ENCODE measurements at regions not wholly inside any gene's neighbourhood (a gene's known extent, or its start where the extent isn't known, plus 50 kb on each side); places are given as distances from the start of the nearest gene placed in this dataset.

GRCh38 chr5:135753990-135754389 lies 80.5 kb upstream of the SLC25A48 start:
- no peak for DNase-seq
- H3K79me2 ChIP-seq (ENCODE audit: low read length), result no peaks in the 10 kb centered on the region
- no peaks in the 10 kb centered on the region for H4K20me1 ChIP-seq (ENCODE audit: insufficient read depth, low read length)
- no peak overlapping the region for H2AFZ ChIP-seq (ENCODE audit: low read length)
- TF ChIP-seq CTCF (IDR thresholded peaks at IDR 0.05; ENCODE audit: low read length) (no peak), EZH2phosphoT487 (IDR thresholded peaks at IDR 0.05; ENCODE audit: low read length) (no peak), EZH2 (optimal IDR thresholded peaks at IDR 0.05; ENCODE audit: low read depth, low read length) (no peak)
- no peak overlapping the region for H3K9ac ChIP-seq (ENCODE audit: low read length)
- H3K9me3 ChIP-seq (replicated peaks; ENCODE audit: insufficient read depth, low read length), result no peaks in the 10 kb centered on the region
- no peaks in the 10 kb centered on the region for H3K27me3 ChIP-seq (replicated peaks; ENCODE audit: insufficient read depth, low read length)
- no peaks in the 10 kb centered on the region for H3K36me3 ChIP-seq (replicated peaks; ENCODE audit: insufficient read depth, low read length)
- no peaks in the 10 kb centered on the region for H3K4me1 ChIP-seq (ENCODE audit: low read length)
- no peak overlapping the region for H3K27ac ChIP-seq (ENCODE audit: low read length)
- no peak overlapping the region for H3K4me2 ChIP-seq (ENCODE audit: low read depth, low read length)
- H3F3A ChIP-seq (ENCODE audit: insufficient read depth, low read length), result no peaks in the 10 kb centered on the region
- no peak overlapping the region for H3K4me3 ChIP-seq (ENCODE audit: low read length)
- no peaks in the 10 kb centered on the region for H3K9me2 ChIP-seq (replicated peaks; ENCODE audit: insufficient read depth, low read length)

GRCh38 chr5:135750506-135750905 lies 84.0 kb upstream of the SLC25A48 start:
- no peaks in the 10 kb centered on the region for H3K79me2 ChIP-seq (ENCODE audit: low read length)
- H4K20me1 ChIP-seq (ENCODE audit: insufficient read depth, low read length), result no peaks in the 10 kb centered on the region
- H3K4me1 ChIP-seq (ENCODE audit: low read length), result no peaks in the 10 kb centered on the region
- H3F3A ChIP-seq (ENCODE audit: insufficient read depth, low read length), result no peaks in the 10 kb centered on the region
- TF ChIP-seq CTCF (IDR thresholded peaks at IDR 0.05; ENCODE audit: low read length), result no peak
- TF ChIP-seq EZH2 (optimal IDR thresholded peaks at IDR 0.05; ENCODE audit: low read depth, low read length), result no peak
- no peak for TF ChIP-seq EZH2phosphoT487 (IDR thresholded peaks at IDR 0.05; ENCODE audit: low read length)
- H3K9ac ChIP-seq (ENCODE audit: low read length), result no peak overlapping the region
- no peak overlapping the region for H3K4me3 ChIP-seq (ENCODE audit: low read length)
- no peaks in the 10 kb centered on the region for H3K36me3 ChIP-seq (replicated peaks; ENCODE audit: insufficient read depth, low read length)
- no peak overlapping the region for H3K4me2 ChIP-seq (ENCODE audit: low read depth, low read length)
- no peaks in the 10 kb centered on the region for H3K9me2 ChIP-seq (replicated peaks; ENCODE audit: insufficient read depth, low read length)
- H2AFZ ChIP-seq (ENCODE audit: low read length), result no peak overlapping the region
- no peak for DNase-seq
- no peak overlapping the region for H3K27ac ChIP-seq (ENCODE audit: low read length)
- no peaks in the 10 kb centered on the region for H3K27me3 ChIP-seq (replicated peaks; ENCODE audit: insufficient read depth, low read length)
- H3K9me3 ChIP-seq (replicated peaks; ENCODE audit: insufficient read depth, low read length), result no peaks in the 10 kb centered on the region

GRCh38 chr5:135747824-135748223 lies 86.6 kb upstream of the SLC25A48 start:
- no peaks in the 10 kb centered on the region for H3K27me3 ChIP-seq (replicated peaks; ENCODE audit: insufficient read depth, low read length)
- no peaks in the 10 kb centered on the region for H3F3A ChIP-seq (ENCODE audit: insufficient read depth, low read length)
- H4K20me1 ChIP-seq (ENCODE audit: insufficient read depth, low read length), result no peaks in the 10 kb centered on the region
- no peak overlapping the region for H3K9ac ChIP-seq (ENCODE audit: low read length)
- no peaks in the 10 kb centered on the region for H3K36me3 ChIP-seq (replicated peaks; ENCODE audit: insufficient read depth, low read length)
- no peak overlapping the region for H3K4me2 ChIP-seq (ENCODE audit: low read depth, low read length)
- no peaks in the 10 kb centered on the region for H3K4me1 ChIP-seq (ENCODE audit: low read length)
- no peak overlapping the region for H2AFZ ChIP-seq (ENCODE audit: low read length)
- no peaks in the 10 kb centered on the region for H3K79me2 ChIP-seq (ENCODE audit: low read length)
- no peak overlapping the region for H3K4me3 ChIP-seq (ENCODE audit: low read length)
- TF ChIP-seq CTCF (IDR thresholded peaks at IDR 0.05; ENCODE audit: low read length) (no peak), EZH2phosphoT487 (IDR thresholded peaks at IDR 0.05; ENCODE audit: low read length) (no peak), EZH2 (optimal IDR thresholded peaks at IDR 0.05; ENCODE audit: low read depth, low read length) (no peak)
- H3K9me2 ChIP-seq (replicated peaks; ENCODE audit: insufficient read depth, low read length), result no peaks in the 10 kb centered on the region
- DNase-seq, result no peak
- H3K27ac ChIP-seq (ENCODE audit: low read length), result no peak overlapping the region
- H3K9me3 ChIP-seq (replicated peaks; ENCODE audit: insufficient read depth, low read length), result no peaks in the 10 kb centered on the region
